ENCODE measurements at regions not wholly inside any gene's neighbourhood (a gene's known extent, or its start where the extent isn't known, plus 50 kb on each side); places are given as distances from the start of the nearest gene placed in this dataset.

GRCh38 chr20:60358101-60358500 is 399.9 kb downstream of the CDH26 start:
- DNase-seq (ENCODE audit: low spot score in 2 of 2), result no peak
- peaks cover 1% of the 10 kb centered on the region for H3K36me3 Mint-ChIP-seq (ENCODE audit: insufficient read depth)
- H3K4me1 Mint-ChIP-seq, result no peaks in the 10 kb centered on the region
- no peak overlapping the region for H3K4me3 Mint-ChIP-seq
- no peaks in the 10 kb centered on the region for H3K27me3 Mint-ChIP-seq
- no peaks in the 10 kb centered on the region for H3K9me3 Mint-ChIP-seq
- H3K27ac Mint-ChIP-seq (ENCODE audit: low read depth), result no peak overlapping the region
- ATAC-seq (replicated peaks; ENCODE audit: extremely low read depth, poor library complexity, severe bottlenecking), result no peak

- ATAC-seq (replicated peaks; ENCODE audit: extremely low read depth, poor library complexity, severe bottlenecking) (no peak), DNase-seq (ENCODE audit: low spot score in 2 of 2) (no peak)
- no peak overlapping the region for H3K4me3 Mint-ChIP-seq
- H3K27me3 Mint-ChIP-seq, result no peaks in the 10 kb centered on the region
- H3K36me3 Mint-ChIP-seq (ENCODE audit: insufficient read depth), result peaks cover 1% of the 10 kb centered on the region
- H3K9me3 Mint-ChIP-seq, result no peaks in the 10 kb centered on the region
- H3K4me1 Mint-ChIP-seq, result no peaks in the 10 kb centered on the region
- H3K27ac Mint-ChIP-seq (ENCODE audit: low read depth), result no peak overlapping the region
Observed at GRCh38 chr20:60359010-60359409, 400.8 kb downstream of the CDH26 start.

GRCh38 chr20:60361761-60362395 is 403.7 kb downstream of the CDH26 start:
- Mint-ChIP-seq H3K4me1 (no peaks in the 10 kb centered on the region), H3K9me3 (no peaks in the 10 kb centered on the region), H3K27ac (ENCODE audit: low read depth) (no peak overlapping the region), H3K27me3 (no peaks in the 10 kb centered on the region), H3K36me3 (ENCODE audit: insufficient read depth) (peaks cover 1% of the 10 kb centered on the region), H3K4me3 (no peak overlapping the region)
- ATAC-seq (replicated peaks; ENCODE audit: extremely low read depth, poor library complexity, severe bottlenecking), result no peak
- no peak for DNase-seq (ENCODE audit: low spot score in 2 of 2)

GRCh38 chr20:60362531-60362930 is 404.3 kb downstream of the CDH26 start:
- no peaks in the 10 kb centered on the region for H3K4me1 Mint-ChIP-seq
- no peak overlapping the region for H3K27ac Mint-ChIP-seq (ENCODE audit: low read depth)
- no peak for DNase-seq (ENCODE audit: low spot score in 2 of 2)
- no peak for ATAC-seq (replicated peaks; ENCODE audit: extremely low read depth, poor library complexity, severe bottlenecking)
- H3K36me3 Mint-ChIP-seq (ENCODE audit: insufficient read depth), result peaks cover 1% of the 10 kb centered on the region
- no peaks in the 10 kb centered on the region for H3K9me3 Mint-ChIP-seq
- H3K27me3 Mint-ChIP-seq, result no peaks in the 10 kb centered on the region
- H3K4me3 Mint-ChIP-seq, result no peak overlapping the region

- H3K36me3 Mint-ChIP-seq (ENCODE audit: insufficient read depth), result peaks cover 1% of the 10 kb centered on the region
- no peaks in the 10 kb centered on the region for H3K4me1 Mint-ChIP-seq
- no peak for ATAC-seq (replicated peaks; ENCODE audit: extremely low read depth, poor library complexity, severe bottlenecking)
- no peak overlapping the region for H3K4me3 Mint-ChIP-seq
- H3K9me3 Mint-ChIP-seq, result no peaks in the 10 kb centered on the region
- DNase-seq (ENCODE audit: low spot score in 2 of 2), result no peak
- H3K27me3 Mint-ChIP-seq, result no peaks in the 10 kb centered on the region
- no peak overlapping the region for H3K27ac Mint-ChIP-seq (ENCODE audit: low read depth)
Observed at GRCh38 chr20:60363698-60364097, 405.5 kb downstream of the CDH26 start.

- Mint-ChIP-seq H3K27ac (ENCODE audit: low read depth) (no peak overlapping the region), H3K4me3 (no peak overlapping the region), H3K27me3 (peaks cover 10% of the 10 kb centered on the region), H3K9me3 (no peaks in the 10 kb centered on the region), H3K36me3 (ENCODE audit: insufficient read depth) (peaks cover 1% of the 10 kb centered on the region), H3K4me1 (no peaks in the 10 kb centered on the region)
- no peak for DNase-seq (ENCODE audit: low spot score in 2 of 2)
- ATAC-seq (replicated peaks; ENCODE audit: extremely low read depth, poor library complexity, severe bottlenecking), result no peak
Observed at GRCh38 chr20:60365064-60365666, 406.9 kb downstream of the CDH26 start.

GRCh38 chr20:60365882-60366281 is 407.7 kb downstream of the CDH26 start:
- peaks cover 1% of the 10 kb centered on the region for H3K36me3 Mint-ChIP-seq (ENCODE audit: insufficient read depth)
- DNase-seq (ENCODE audit: low spot score in 2 of 2) (no peak), ATAC-seq (replicated peaks; ENCODE audit: extremely low read depth, poor library complexity, severe bottlenecking) (no peak)
- H3K27ac Mint-ChIP-seq (ENCODE audit: low read depth), result no peak overlapping the region
- peaks cover 10% of the 10 kb centered on the region for H3K27me3 Mint-ChIP-seq
- no peaks in the 10 kb centered on the region for H3K4me1 Mint-ChIP-seq
- no peaks in the 10 kb centered on the region for H3K9me3 Mint-ChIP-seq
- no peak overlapping the region for H3K4me3 Mint-ChIP-seq

- H3K4me1 Mint-ChIP-seq, result peaks cover 5% of the 10 kb centered on the region
- no peaks in the 10 kb centered on the region for H3K36me3 Mint-ChIP-seq (ENCODE audit: insufficient read depth)
- ATAC-seq (replicated peaks; ENCODE audit: extremely low read depth, poor library complexity, severe bottlenecking) (no peak), DNase-seq (ENCODE audit: low spot score in 2 of 2) (no peak)
- no peak overlapping the region for H3K27ac Mint-ChIP-seq (ENCODE audit: low read depth)
- no peak overlapping the region for H3K4me3 Mint-ChIP-seq
- H3K27me3 Mint-ChIP-seq, result peaks cover 32% of the 10 kb centered on the region
- no peaks in the 10 kb centered on the region for H3K9me3 Mint-ChIP-seq
Observed at GRCh38 chr20:60371384-60371783, 413.2 kb downstream of the CDH26 start.

- Mint-ChIP-seq H3K27me3 (peaks cover 41% of the 10 kb centered on the region), H3K9me3 (peaks cover 8% of the 10 kb centered on the region), H3K4me1 (peaks cover 5% of the 10 kb centered on the region), H3K27ac (ENCODE audit: low read depth) (no peak overlapping the region), H3K36me3 (ENCODE audit: insufficient read depth) (no peaks in the 10 kb centered on the region), H3K4me3 (no peak overlapping the region)
- DNase-seq (ENCODE audit: low spot score in 2 of 2), result no peak
- no peak for ATAC-seq (replicated peaks; ENCODE audit: extremely low read depth, poor library complexity, severe bottlenecking)
Observed at GRCh38 chr20:60372275-60372674, 414.1 kb downstream of the CDH26 start.

GRCh38 chr20:60372822-60373221 is 414.6 kb downstream of the CDH26 start:
- Mint-ChIP-seq H3K27ac (ENCODE audit: low read depth) (no peak overlapping the region), H3K4me3 (no peak overlapping the region), H3K4me1 (peaks cover 5% of the 10 kb centered on the region), H3K9me3 (peaks cover 8% of the 10 kb centered on the region), H3K27me3 (peaks cover 46% of the 10 kb centered on the region), H3K36me3 (ENCODE audit: insufficient read depth) (no peaks in the 10 kb centered on the region)
- no peak for ATAC-seq (replicated peaks; ENCODE audit: extremely low read depth, poor library complexity, severe bottlenecking)
- no peak for DNase-seq (ENCODE audit: low spot score in 2 of 2)

GRCh38 chr20:60378620-60379019 is 420.4 kb downstream of the CDH26 start:
- DNase-seq (ENCODE audit: low spot score in 2 of 2) (no peak), ATAC-seq (replicated peaks; ENCODE audit: extremely low read depth, poor library complexity, severe bottlenecking) (no peak)
- Mint-ChIP-seq H3K36me3 (ENCODE audit: insufficient read depth) (no peaks in the 10 kb centered on the region), H3K9me3 (peaks cover 14% of the 10 kb centered on the region), H3K27ac (ENCODE audit: low read depth) (no peak overlapping the region), H3K4me3 (no peak overlapping the region), H3K27me3 (peaks cover 50% of the 10 kb centered on the region), H3K4me1 (no peaks in the 10 kb centered on the region)

- no peaks in the 10 kb centered on the region for H3K36me3 Mint-ChIP-seq (ENCODE audit: insufficient read depth)
- DNase-seq (ENCODE audit: low spot score in 2 of 2) (no peak), ATAC-seq (replicated peaks; ENCODE audit: extremely low read depth, poor library complexity, severe bottlenecking) (no peak)
- no peaks in the 10 kb centered on the region for H3K4me1 Mint-ChIP-seq
- peaks cover 10% of the 10 kb centered on the region for H3K9me3 Mint-ChIP-seq
- no peak overlapping the region for H3K27ac Mint-ChIP-seq (ENCODE audit: low read depth)
- H3K27me3 Mint-ChIP-seq, result peaks cover 28% of the 10 kb centered on the region
- H3K4me3 Mint-ChIP-seq, result no peak overlapping the region
Observed at GRCh38 chr20:60381643-60382400, 423.6 kb downstream of the CDH26 start.

- no peak overlapping the region for H3K4me3 Mint-ChIP-seq
- H3K27me3 Mint-ChIP-seq, result peaks cover 13% of the 10 kb centered on the region
- no peak for DNase-seq (ENCODE audit: low spot score in 2 of 2)
- H3K9me3 Mint-ChIP-seq, result no peaks in the 10 kb centered on the region
- no peaks in the 10 kb centered on the region for H3K4me1 Mint-ChIP-seq
- no peaks in the 10 kb centered on the region for H3K36me3 Mint-ChIP-seq (ENCODE audit: insufficient read depth)
- no peak overlapping the region for H3K27ac Mint-ChIP-seq (ENCODE audit: low read depth)
- ATAC-seq (replicated peaks; ENCODE audit: extremely low read depth, poor library complexity, severe bottlenecking), result no peak
Observed at GRCh38 chr20:60389441-60389840, 431.2 kb downstream of the CDH26 start.
